OCI-LY3 (cell line): ENCODE measurements at regions not wholly inside any gene's neighbourhood (a gene's known extent, or its start where the extent isn't known, plus 50 kb on each side); places are given as distances from the start of the nearest gene placed in this dataset.

Experiments used
- H2AFZ ChIP-seq: fragments of 200-600, 300-600 bp; shearing (Covaris generic); 2 replicates; pipeline ENCODE4 v1.6.0; 2014; ENCODE audit warnings: antibody characterized with exemption, low read depth, low read length
- H3K27ac ChIP-seq: fragments of 200-600, 300-600 bp; sonication (generic); 2 replicates; pipeline ENCODE4 v1.5.1; 2014; ENCODE audit warnings: mild to moderate bottlenecking, low read length, moderate library complexity, mixed read lengths
- H3K27me3 ChIP-seq: fragments of 200-600, 300-600 bp; sonication (generic); 2 replicates; pipeline ENCODE4 v1.6.1; 2014; ENCODE audit warnings: low read depth, low read length, mixed read lengths
- H3K36me3 ChIP-seq: fragments of 200-600, 300-600 bp; sonication (generic); replicated peaks from 2 replicates; pipeline ENCODE3; 2014; ENCODE audit warnings: low read depth, low read length, mixed read lengths
- H3K4me1 ChIP-seq: fragments of 300-600, 200-600 bp; sonication (generic); 2 replicates; pipeline ENCODE4 v1.6.1; 2014; ENCODE audit warnings: low read length, mixed read lengths
- H3K4me2 ChIP-seq: fragments of 200-600, 300-600 bp; sonication (generic); 2 replicates; pipeline ENCODE4 v1.6.1; 2014; ENCODE audit warnings: low read length, mixed read lengths
- H3K4me3 ChIP-seq: fragments of 300-600, 200-600 bp; sonication (generic); 2 replicates; pipeline ENCODE4 v1.5.1; 2014; ENCODE audit warnings: antibody characterized with exemption, mild to moderate bottlenecking, low read length, moderate library complexity
- H3K79me2 ChIP-seq: fragments of 300-600, 200-600 bp; shearing (Covaris generic); 2 replicates; pipeline ENCODE4 v1.6.1; 2014; ENCODE audit warnings: mild to moderate bottlenecking, low read length, mixed read lengths
- H3K9ac ChIP-seq: fragments of 300-600, 200-600 bp; shearing (Covaris generic); 2 replicates; pipeline ENCODE4 v1.6.0; 2014; ENCODE audit warnings: mild to moderate bottlenecking, low read length, moderate library complexity
- H3K9me3 ChIP-seq: fragments of 200-600, 300-600 bp; shearing (Covaris generic); 2 replicates; pipeline ENCODE4 v1.6.1; 2014; ENCODE audit warnings: low read length, mixed read lengths; ENCODE audit not compliant: insufficient read depth
- H4K20me1 ChIP-seq: fragments of 200-600, 300-600 bp; sonication (generic); 2 replicates; pipeline ENCODE4 v1.6.1; 2016; ENCODE audit warnings: low read length, mixed read lengths; ENCODE audit not compliant: insufficient read depth
- EZH2phosphoT487 ChIP-seq: fragments of 200-600 bp; shearing (Covaris generic); IDR thresholded peaks from 2 replicates; pipeline ENCODE4 v1.6.1; 2018; ENCODE audit warnings: antibody characterized with exemption, mixed run types, low read depth
- TF ChIP-seq, protein P1 (sequence below): fragments of 200-600, 300-600 bp; sonication (generic); IDR thresholded peaks from 2 replicates; pipeline ENCODE4 v1.5.1; 2014; ENCODE audit warnings: antibody characterized with exemption, low read length, low read depth

DNA sequence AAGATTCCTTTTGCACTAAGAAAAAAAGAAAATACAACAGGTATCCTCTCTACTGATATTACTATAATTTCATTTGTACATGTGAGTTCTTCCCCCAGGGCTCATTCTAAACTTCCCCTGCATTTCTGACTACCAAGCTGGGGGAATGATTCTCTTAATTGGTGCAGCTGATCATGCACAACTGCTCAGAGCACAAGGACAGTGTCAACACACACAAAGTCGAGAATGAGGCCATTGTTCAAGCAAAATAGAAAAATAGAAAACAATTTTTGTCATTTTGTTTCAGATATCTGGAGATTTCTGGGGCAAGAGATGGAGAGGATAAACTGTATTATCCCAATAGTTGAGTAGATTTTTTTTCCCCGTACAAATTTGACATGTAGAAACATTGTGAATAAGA, 236.3 kb downstream of the HAO1 start:
- Histone ChIP-seq H3K27me3 (no peaks in the 10 kb centered on the region), H2AFZ (no peak overlapping the region), H3K27ac (no peak overlapping the region), H3K79me2 (no peaks in the 10 kb centered on the region), H3K4me3 (no peak overlapping the region), H3K4me1 (no peaks in the 10 kb centered on the region), H3K9ac (no peak overlapping the region), H3K4me2 (no peak overlapping the region), H3K9me3 (no peaks in the 10 kb centered on the region), H4K20me1 (no peaks in the 10 kb centered on the region), H3K36me3 (no peaks in the 10 kb centered on the region)
- TF ChIP-seq, protein P1, sequence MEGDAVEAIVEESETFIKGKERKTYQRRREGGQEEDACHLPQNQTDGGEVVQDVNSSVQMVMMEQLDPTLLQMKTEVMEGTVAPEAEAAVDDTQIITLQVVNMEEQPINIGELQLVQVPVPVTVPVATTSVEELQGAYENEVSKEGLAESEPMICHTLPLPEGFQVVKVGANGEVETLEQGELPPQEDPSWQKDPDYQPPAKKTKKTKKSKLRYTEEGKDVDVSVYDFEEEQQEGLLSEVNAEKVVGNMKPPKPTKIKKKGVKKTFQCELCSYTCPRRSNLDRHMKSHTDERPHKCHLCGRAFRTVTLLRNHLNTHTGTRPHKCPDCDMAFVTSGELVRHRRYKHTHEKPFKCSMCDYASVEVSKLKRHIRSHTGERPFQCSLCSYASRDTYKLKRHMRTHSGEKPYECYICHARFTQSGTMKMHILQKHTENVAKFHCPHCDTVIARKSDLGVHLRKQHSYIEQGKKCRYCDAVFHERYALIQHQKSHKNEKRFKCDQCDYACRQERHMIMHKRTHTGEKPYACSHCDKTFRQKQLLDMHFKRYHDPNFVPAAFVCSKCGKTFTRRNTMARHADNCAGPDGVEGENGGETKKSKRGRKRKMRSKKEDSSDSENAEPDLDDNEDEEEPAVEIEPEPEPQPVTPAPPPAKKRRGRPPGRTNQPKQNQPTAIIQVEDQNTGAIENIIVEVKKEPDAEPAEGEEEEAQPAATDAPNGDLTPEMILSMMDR: no peak
- TF ChIP-seq EZH2phosphoT487: no peak

GRCh38 chr20:7708112-7708511, 232.1 kb downstream of the HAO1 start:
- H3K9me3 ChIP-seq: no peaks in the 10 kb centered on the region
- H3K4me3 ChIP-seq: no peak overlapping the region
- H3K4me2 ChIP-seq: no peak overlapping the region
- H3K27ac ChIP-seq: no peak overlapping the region
- TF ChIP-seq, protein P1: no peak
- no peak for TF ChIP-seq EZH2phosphoT487
- H3K4me1 ChIP-seq: no peaks in the 10 kb centered on the region
- H3K79me2 ChIP-seq: no peaks in the 10 kb centered on the region
- H3K9ac ChIP-seq: no peak overlapping the region
- no peak overlapping the region for H2AFZ ChIP-seq
- H3K27me3 ChIP-seq: no peaks in the 10 kb centered on the region
- no peaks in the 10 kb centered on the region for H4K20me1 ChIP-seq
- no peaks in the 10 kb centered on the region for H3K36me3 ChIP-seq

- H2AFZ ChIP-seq: no peak overlapping the region
- H3K9ac ChIP-seq: no peak overlapping the region
- no peaks in the 10 kb centered on the region for H3K4me1 ChIP-seq
- no peak overlapping the region for H3K4me3 ChIP-seq
- no peaks in the 10 kb centered on the region for H3K27me3 ChIP-seq
- no peaks in the 10 kb centered on the region for H4K20me1 ChIP-seq
- H3K79me2 ChIP-seq: no peaks in the 10 kb centered on the region
- no peak overlapping the region for H3K27ac ChIP-seq
- no peak for TF ChIP-seq EZH2phosphoT487
- TF ChIP-seq, protein P1: no peak
- no peaks in the 10 kb centered on the region for H3K9me3 ChIP-seq
- H3K4me2 ChIP-seq: no peak overlapping the region
- H3K36me3 ChIP-seq: no peaks in the 10 kb centered on the region
These were observed 231.5 kb downstream of the HAO1 start for GRCh38 chr20:7708782-7709181.

DNA sequence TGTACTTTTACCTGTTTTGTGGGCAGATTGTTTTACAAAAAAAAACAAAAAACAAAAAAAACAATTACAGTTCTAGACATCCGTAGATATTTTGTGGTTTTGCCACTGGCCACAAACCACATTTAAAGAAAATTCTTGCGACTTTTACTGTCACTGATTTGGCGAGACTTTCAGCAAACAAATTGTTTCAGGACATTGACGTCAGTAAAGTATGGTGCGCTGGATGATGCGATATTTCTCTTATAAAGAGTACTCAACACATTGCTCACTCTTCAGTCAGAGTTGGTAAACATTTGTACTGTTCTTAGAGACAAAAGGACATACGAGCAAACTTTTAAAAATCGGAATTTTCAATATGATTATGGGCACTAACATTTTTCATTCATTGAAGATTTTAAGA, 229.8 kb downstream of the HAO1 start:
- no peaks in the 10 kb centered on the region for H3K27me3 ChIP-seq
- H3K9me3 ChIP-seq: no peaks in the 10 kb centered on the region
- no peak overlapping the region for H3K4me2 ChIP-seq
- no peak overlapping the region for H3K4me3 ChIP-seq
- no peak overlapping the region for H2AFZ ChIP-seq
- TF ChIP-seq EZH2phosphoT487: no peak
- TF ChIP-seq, protein P1: no peak
- H3K4me1 ChIP-seq: no peaks in the 10 kb centered on the region
- H3K79me2 ChIP-seq: no peaks in the 10 kb centered on the region
- no peak overlapping the region for H3K27ac ChIP-seq
- H4K20me1 ChIP-seq: no peaks in the 10 kb centered on the region
- H3K9ac ChIP-seq: no peak overlapping the region
- no peaks in the 10 kb centered on the region for H3K36me3 ChIP-seq
